ENCODE measurements at regions not wholly inside any gene's neighbourhood (a gene's known extent, or its start where the extent isn't known, plus 50 kb on each side); places are given as distances from the start of the nearest gene placed in this dataset.

- Histone ChIP-seq H3K4me2 (no peak overlapping the region), H2AFZ (ENCODE audit: low read depth) (no peak overlapping the region), H3K9me3 (no peaks in the 10 kb centered on the region), H3K36me3 (replicated peaks in 1 of 2; ENCODE audit: control insufficient read depth in 1 of 2, insufficient read depth in 2 of 2, low read length in 1 of 2) (no peaks in the 10 kb centered on the region), H3K27me3 (ENCODE audit: insufficient read depth) (no peaks in the 10 kb centered on the region), H3K4me3 (ENCODE audit: low read depth in 2 of 2, low read length in 1 of 2) (no peak overlapping the region), H3K79me2 (ENCODE audit: insufficient read depth) (no peaks in the 10 kb centered on the region), H3K4me1 (ENCODE audit: control insufficient read depth in 1 of 2, insufficient read depth in 2 of 2, low read depth in 1 of 2, low read length in 1 of 2) (no peaks in the 10 kb centered on the region), H4K20me1 (ENCODE audit: insufficient read depth) (no peaks in the 10 kb centered on the region), H3K9ac (no peak overlapping the region), H3K9me2 (no peaks in the 10 kb centered on the region), H3K27ac (ENCODE audit: low read depth in 2 of 2, low read length in 1 of 2) (no peak overlapping the region), H3F3A (replicated peaks; ENCODE audit: insufficient read depth) (peaks cover 3% of the 10 kb centered on the region)
- ChIA-PET CTCF (no interaction called here), POLR2A (no interaction called here)
- TF ChIP-seq RCOR1 (IDR thresholded peaks at IDR 0.05; ENCODE audit: low read length) (no peak), ZBTB33 (IDR thresholded peaks at IDR 0.05; ENCODE audit: borderline replicate concordance, low read depth) (no peak), POLR2AphosphoS5 (IDR thresholded peaks at IDR 0.05; ENCODE audit: low read depth, low read length) (no peak), FOXJ3 (CRISPR knock-in tag; IDR thresholded peaks at IDR 0.05) (no peak), RFX5 (IDR thresholded peaks at IDR 0.05; ENCODE audit: low read length) (no peak), FOSL2 (IDR thresholded peaks at IDR 0.05; ENCODE audit: borderline replicate concordance, low read depth) (no peak), REST (IDR thresholded peaks at IDR 0.05; ENCODE audit: low read depth, low read length) (no peak), CHD2 (IDR thresholded peaks at IDR 0.05; ENCODE audit: low read length, partially characterized antibody) (no peak), CTCF (IDR thresholded peaks at IDR 0.05) (no peak), GABPA (IDR thresholded peaks at IDR 0.05; ENCODE audit: low read depth) (no peak)
- no peak for DNase-seq
Observed at GRCh38 chr6:19416811-19417210, 420.4 kb upstream of the ID4 start.

GRCh38 chr6:19417713-19418112 lies 419.5 kb upstream of the ID4 start:
- peaks cover 3% of the 10 kb centered on the region for H3F3A ChIP-seq (replicated peaks; ENCODE audit: insufficient read depth)
- H2AFZ ChIP-seq (ENCODE audit: low read depth) = no peak overlapping the region
- no peak overlapping the region for H3K4me2 ChIP-seq
- H3K27me3 ChIP-seq (ENCODE audit: insufficient read depth) = no peaks in the 10 kb centered on the region
- POLR2A ChIA-PET = no interaction called here
- no peaks in the 10 kb centered on the region for H3K9me3 ChIP-seq
- H4K20me1 ChIP-seq (ENCODE audit: insufficient read depth) = no peaks in the 10 kb centered on the region
- H3K79me2 ChIP-seq (ENCODE audit: insufficient read depth) = no peaks in the 10 kb centered on the region
- DNase-seq = no peak
- no peaks in the 10 kb centered on the region for H3K9me2 ChIP-seq
- CTCF ChIA-PET = no interaction called here
- H3K36me3 ChIP-seq (replicated peaks in 1 of 2; ENCODE audit: control insufficient read depth in 1 of 2, insufficient read depth in 2 of 2, low read length in 1 of 2) = no peaks in the 10 kb centered on the region
- no peak overlapping the region for H3K27ac ChIP-seq (ENCODE audit: low read depth in 2 of 2, low read length in 1 of 2)
- no peaks in the 10 kb centered on the region for H3K4me1 ChIP-seq (ENCODE audit: control insufficient read depth in 1 of 2, insufficient read depth in 2 of 2, low read depth in 1 of 2, low read length in 1 of 2)
- no peak overlapping the region for H3K4me3 ChIP-seq (ENCODE audit: low read depth in 2 of 2, low read length in 1 of 2)
- H3K9ac ChIP-seq = no peak overlapping the region
- TF ChIP-seq RAD21 (IDR thresholded peaks at IDR 0.05; ENCODE audit: low read length) (no peak), RCOR1 (IDR thresholded peaks at IDR 0.05; ENCODE audit: low read length) (no peak), NRF1 (IDR thresholded peaks at IDR 0.05; ENCODE audit: low read depth, low read length) (no peak), EP300 (IDR thresholded peaks at IDR 0.05; ENCODE audit: borderline replicate concordance in 1 of 2, low read depth in 1 of 2, low read length in 1 of 2) (no peak), GATA2 (CRISPR knock-in tag; IDR thresholded peaks at IDR 0.05) (no peak), NFIC (IDR thresholded peaks at IDR 0.05; ENCODE audit: borderline replicate concordance) (no peak), TEAD4 (IDR thresholded peaks at IDR 0.05; ENCODE audit: borderline replicate concordance, insufficient read depth) (no peak), FOXJ3 (CRISPR knock-in tag; IDR thresholded peaks at IDR 0.05) (no peak), JUND (IDR thresholded peaks at IDR 0.05) (no peak)
- TF ChIP-seq, protein P1, sequence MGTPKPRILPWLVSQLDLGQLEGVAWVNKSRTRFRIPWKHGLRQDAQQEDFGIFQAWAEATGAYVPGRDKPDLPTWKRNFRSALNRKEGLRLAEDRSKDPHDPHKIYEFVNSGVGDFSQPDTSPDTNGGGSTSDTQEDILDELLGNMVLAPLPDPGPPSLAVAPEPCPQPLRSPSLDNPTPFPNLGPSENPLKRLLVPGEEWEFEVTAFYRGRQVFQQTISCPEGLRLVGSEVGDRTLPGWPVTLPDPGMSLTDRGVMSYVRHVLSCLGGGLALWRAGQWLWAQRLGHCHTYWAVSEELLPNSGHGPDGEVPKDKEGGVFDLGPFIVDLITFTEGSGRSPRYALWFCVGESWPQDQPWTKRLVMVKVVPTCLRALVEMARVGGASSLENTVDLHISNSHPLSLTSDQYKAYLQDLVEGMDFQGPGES (IDR thresholded peaks at IDR 0.05; ENCODE audit: low read depth, low read length) = no peak
